ENCODE measurements at regions not wholly inside any gene's neighbourhood (a gene's known extent, or its start where the extent isn't known, plus 50 kb on each side); places are given as distances from the start of the nearest gene placed in this dataset.

- no peak for TF ChIP-seq CTCF (IDR thresholded peaks at IDR 0.05)
Observed at GRCh38 chrX:122501652-122502051, 682.4 kb upstream of the GRIA3 start.

GRCh38 chrX:122504026-122504425 lies 680.1 kb upstream of the GRIA3 start:
- H3K27ac ChIP-seq: no peak overlapping the region
- TF ChIP-seq CTCF (IDR thresholded peaks at IDR 0.05): no peak
- DNase-seq (ENCODE audit: low spot score): no peak
- H3K4me3 ChIP-seq: no peak overlapping the region

More at GRCh38 chrX:122501652-122502051, 682.4 kb upstream of the GRIA3 start:
- H3K27ac ChIP-seq: no peak overlapping the region
- H3K4me3 ChIP-seq: no peak overlapping the region
- DNase-seq (ENCODE audit: low spot score): no peak

GRCh38 chrX:122512561-122513072 lies 671.5 kb upstream of the GRIA3 start:
- H3K4me3 ChIP-seq: no peak overlapping the region
- no peak overlapping the region for H3K27ac ChIP-seq
- no peak for TF ChIP-seq CTCF (IDR thresholded peaks at IDR 0.05)

GRCh38 chrX:122517786-122518185 lies 666.3 kb upstream of the GRIA3 start:
- Histone ChIP-seq H3K27ac (no peak overlapping the region), H3K4me3 (no peak overlapping the region)
- TF ChIP-seq CTCF (IDR thresholded peaks at IDR 0.05): no peak
- DNase-seq (ENCODE audit: low spot score): no peak

More at GRCh38 chrX:122512561-122513072, 671.5 kb upstream of the GRIA3 start:
- DNase-seq (ENCODE audit: low spot score): no peak

GRCh38 chrX:122545778-122546177 lies 638.3 kb upstream of the GRIA3 start:
- H3K27ac ChIP-seq: no peak overlapping the region
- TF ChIP-seq CTCF (IDR thresholded peaks at IDR 0.05): no peak
- no peak for DNase-seq (ENCODE audit: low spot score)
- no peak overlapping the region for H3K4me3 ChIP-seq

GRCh38 chrX:122546269-122546668 lies 637.8 kb upstream of the GRIA3 start:
- Histone ChIP-seq H3K27ac (no peak overlapping the region), H3K4me3 (no peak overlapping the region)
- TF ChIP-seq CTCF (IDR thresholded peaks at IDR 0.05): no peak
- no peak for DNase-seq (ENCODE audit: low spot score)

GRCh38 chrX:122552286-122552800 lies 631.7 kb upstream of the GRIA3 start:
- Histone ChIP-seq H3K4me3 (no peak overlapping the region), H3K27ac (no peak overlapping the region)
- TF ChIP-seq CTCF (IDR thresholded peaks at IDR 0.05): no peak
- no peak for DNase-seq (ENCODE audit: low spot score)

Measured in coronary artery (tissue), 2 donors.